ENCODE measurements at regions not wholly inside any gene's neighbourhood (a gene's known extent, or its start where the extent isn't known, plus 50 kb on each side); places are given as distances from the start of the nearest gene placed in this dataset.

DNA sequence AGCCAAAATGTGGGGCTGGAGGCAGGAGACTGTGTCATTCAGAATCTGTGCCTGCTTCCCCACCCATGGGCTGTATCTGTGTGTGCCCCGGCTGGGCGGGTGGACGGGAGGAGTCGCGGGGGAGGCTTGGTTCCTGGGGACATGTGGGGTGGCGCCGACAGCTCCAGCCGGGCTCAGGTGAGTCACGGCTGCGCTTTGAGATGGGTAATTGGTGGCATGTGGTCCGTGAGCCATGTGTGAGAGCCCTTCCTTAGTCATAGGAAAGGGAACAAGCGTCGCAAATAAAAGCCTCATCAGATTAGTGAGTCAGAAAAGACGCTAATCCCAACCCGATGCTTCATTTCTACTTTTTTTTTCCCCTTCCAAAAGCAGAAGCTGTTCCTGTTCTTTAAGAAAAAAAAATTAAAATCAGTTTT lies 118.6 kb upstream of the ZNF536 start (continued):
- TF ChIP-seq ZNF221 (tag by site-specific recombination; IDR thresholded peaks at IDR 0.05; ENCODE audit: borderline replicate concordance) (no peak), ZNF112 (tag by site-specific recombination; IDR thresholded peaks at IDR 0.05) (no peak), ZNF514 (tag by site-specific recombination; IDR thresholded peaks at IDR 0.05) (no peak), ZNF571 (tag by site-specific recombination; IDR thresholded peaks at IDR 0.05) (no peak), ZNF629 (tag by site-specific recombination; IDR thresholded peaks at IDR 0.05) (peak; percentile 68), ZFHX2 (tag by site-specific recombination; conservative IDR thresholded peaks at IDR 0.05) (peak; percentile 87), ZNF311 (tag by site-specific recombination; IDR thresholded peaks at IDR 0.05; ENCODE audit: borderline replicate concordance) (no peak), ZNF416 (tag by site-specific recombination; IDR thresholded peaks at IDR 0.05) (no peak), ZNF404 (tag by site-specific recombination; IDR thresholded peaks at IDR 0.05) (no peak), ZNF132 (tag by site-specific recombination; IDR thresholded peaks at IDR 0.05; ENCODE audit: borderline replicate concordance) (no peak), ZNF433 (tag by site-specific recombination; IDR thresholded peaks at IDR 0.05; ENCODE audit: low read depth) (no peak), KLF7 (tag by site-specific recombination; IDR thresholded peaks at IDR 0.05; ENCODE audit: borderline replicate concordance) (no peak), ZNF776 (tag by site-specific recombination; IDR thresholded peaks at IDR 0.05; ENCODE audit: borderline replicate concordance) (no peak), ZNF791 (tag by site-specific recombination; IDR thresholded peaks at IDR 0.05) (no peak), ZNF157 (tag by site-specific recombination; IDR thresholded peaks at IDR 0.05) (no peak), ZNF600 (tag by site-specific recombination; IDR thresholded peaks at IDR 0.05) (peak; percentile 94), ZNF37A (tag by site-specific recombination; IDR thresholded peaks at IDR 0.05) (no peak), RBAK (tag by site-specific recombination; IDR thresholded peaks at IDR 0.05) (no peak)
- TF ChIP-seq, protein P1, sequence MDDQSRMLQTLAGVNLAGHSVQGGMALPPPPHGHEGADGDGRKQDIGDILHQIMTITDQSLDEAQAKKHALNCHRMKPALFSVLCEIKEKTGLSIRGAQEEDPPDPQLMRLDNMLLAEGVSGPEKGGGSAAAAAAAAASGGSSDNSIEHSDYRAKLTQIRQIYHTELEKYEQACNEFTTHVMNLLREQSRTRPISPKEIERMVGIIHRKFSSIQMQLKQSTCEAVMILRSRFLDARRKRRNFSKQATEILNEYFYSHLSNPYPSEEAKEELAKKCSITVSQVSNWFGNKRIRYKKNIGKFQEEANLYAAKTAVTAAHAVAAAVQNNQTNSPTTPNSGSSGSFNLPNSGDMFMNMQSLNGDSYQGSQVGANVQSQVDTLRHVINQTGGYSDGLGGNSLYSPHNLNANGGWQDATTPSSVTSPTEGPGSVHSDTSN (CRISPR knock-in tag; IDR thresholded peaks at IDR 0.05), result no peak
- TF ChIP-seq, protein P2, sequence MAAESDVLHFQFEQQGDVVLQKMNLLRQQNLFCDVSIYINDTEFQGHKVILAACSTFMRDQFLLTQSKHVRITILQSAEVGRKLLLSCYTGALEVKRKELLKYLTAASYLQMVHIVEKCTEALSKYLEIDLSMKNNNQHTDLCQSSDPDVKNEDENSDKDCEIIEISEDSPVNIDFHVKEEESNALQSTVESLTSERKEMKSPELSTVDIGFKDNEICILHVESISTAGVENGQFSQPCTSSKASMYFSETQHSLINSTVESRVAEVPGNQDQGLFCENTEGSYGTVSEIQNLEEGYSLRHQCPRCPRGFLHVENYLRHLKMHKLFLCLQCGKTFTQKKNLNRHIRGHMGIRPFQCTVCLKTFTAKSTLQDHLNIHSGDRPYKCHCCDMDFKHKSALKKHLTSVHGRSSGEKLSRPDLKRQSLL (tag by site-specific recombination; IDR thresholded peaks at IDR 0.05), result no peak
- TF ChIP-seq, protein P3, sequence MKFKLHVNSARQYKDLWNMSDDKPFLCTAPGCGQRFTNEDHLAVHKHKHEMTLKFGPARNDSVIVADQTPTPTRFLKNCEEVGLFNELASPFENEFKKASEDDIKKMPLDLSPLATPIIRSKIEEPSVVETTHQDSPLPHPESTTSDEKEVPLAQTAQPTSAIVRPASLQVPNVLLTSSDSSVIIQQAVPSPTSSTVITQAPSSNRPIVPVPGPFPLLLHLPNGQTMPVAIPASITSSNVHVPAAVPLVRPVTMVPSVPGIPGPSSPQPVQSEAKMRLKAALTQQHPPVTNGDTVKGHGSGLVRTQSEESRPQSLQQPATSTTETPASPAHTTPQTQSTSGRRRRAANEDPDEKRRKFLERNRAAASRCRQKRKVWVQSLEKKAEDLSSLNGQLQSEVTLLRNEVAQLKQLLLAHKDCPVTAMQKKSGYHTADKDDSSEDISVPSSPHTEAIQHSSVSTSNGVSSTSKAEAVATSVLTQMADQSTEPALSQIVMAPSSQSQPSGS (tag by site-specific recombination; IDR thresholded peaks at IDR 0.05; ENCODE audit: low read depth), result no peak
- TF ChIP-seq, protein P4, sequence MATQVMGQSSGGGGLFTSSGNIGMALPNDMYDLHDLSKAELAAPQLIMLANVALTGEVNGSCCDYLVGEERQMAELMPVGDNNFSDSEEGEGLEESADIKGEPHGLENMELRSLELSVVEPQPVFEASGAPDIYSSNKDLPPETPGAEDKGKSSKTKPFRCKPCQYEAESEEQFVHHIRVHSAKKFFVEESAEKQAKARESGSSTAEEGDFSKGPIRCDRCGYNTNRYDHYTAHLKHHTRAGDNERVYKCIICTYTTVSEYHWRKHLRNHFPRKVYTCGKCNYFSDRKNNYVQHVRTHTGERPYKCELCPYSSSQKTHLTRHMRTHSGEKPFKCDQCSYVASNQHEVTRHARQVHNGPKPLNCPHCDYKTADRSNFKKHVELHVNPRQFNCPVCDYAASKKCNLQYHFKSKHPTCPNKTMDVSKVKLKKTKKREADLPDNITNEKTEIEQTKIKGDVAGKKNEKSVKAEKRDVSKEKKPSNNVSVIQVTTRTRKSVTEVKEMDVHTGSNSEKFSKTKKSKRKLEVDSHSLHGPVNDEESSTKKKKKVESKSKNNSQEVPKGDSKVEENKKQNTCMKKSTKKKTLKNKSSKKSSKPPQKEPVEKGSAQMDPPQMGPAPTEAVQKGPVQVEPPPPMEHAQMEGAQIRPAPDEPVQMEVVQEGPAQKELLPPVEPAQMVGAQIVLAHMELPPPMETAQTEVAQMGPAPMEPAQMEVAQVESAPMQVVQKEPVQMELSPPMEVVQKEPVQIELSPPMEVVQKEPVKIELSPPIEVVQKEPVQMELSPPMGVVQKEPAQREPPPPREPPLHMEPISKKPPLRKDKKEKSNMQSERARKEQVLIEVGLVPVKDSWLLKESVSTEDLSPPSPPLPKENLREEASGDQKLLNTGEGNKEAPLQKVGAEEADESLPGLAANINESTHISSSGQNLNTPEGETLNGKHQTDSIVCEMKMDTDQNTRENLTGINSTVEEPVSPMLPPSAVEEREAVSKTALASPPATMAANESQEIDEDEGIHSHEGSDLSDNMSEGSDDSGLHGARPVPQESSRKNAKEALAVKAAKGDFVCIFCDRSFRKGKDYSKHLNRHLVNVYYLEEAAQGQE (tag by site-specific recombination; IDR thresholded peaks at IDR 0.05), result no peak
- TF ChIP-seq, protein P5, sequence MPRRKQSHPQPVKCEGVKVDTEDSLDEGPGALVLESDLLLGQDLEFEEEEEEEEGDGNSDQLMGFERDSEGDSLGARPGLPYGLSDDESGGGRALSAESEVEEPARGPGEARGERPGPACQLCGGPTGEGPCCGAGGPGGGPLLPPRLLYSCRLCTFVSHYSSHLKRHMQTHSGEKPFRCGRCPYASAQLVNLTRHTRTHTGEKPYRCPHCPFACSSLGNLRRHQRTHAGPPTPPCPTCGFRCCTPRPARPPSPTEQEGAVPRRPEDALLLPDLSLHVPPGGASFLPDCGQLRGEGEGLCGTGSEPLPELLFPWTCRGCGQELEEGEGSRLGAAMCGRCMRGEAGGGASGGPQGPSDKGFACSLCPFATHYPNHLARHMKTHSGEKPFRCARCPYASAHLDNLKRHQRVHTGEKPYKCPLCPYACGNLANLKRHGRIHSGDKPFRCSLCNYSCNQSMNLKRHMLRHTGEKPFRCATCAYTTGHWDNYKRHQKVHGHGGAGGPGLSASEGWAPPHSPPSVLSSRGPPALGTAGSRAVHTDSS (tag by site-specific recombination; IDR thresholded peaks at IDR 0.05), result no peak
- TF ChIP-seq, protein P6, sequence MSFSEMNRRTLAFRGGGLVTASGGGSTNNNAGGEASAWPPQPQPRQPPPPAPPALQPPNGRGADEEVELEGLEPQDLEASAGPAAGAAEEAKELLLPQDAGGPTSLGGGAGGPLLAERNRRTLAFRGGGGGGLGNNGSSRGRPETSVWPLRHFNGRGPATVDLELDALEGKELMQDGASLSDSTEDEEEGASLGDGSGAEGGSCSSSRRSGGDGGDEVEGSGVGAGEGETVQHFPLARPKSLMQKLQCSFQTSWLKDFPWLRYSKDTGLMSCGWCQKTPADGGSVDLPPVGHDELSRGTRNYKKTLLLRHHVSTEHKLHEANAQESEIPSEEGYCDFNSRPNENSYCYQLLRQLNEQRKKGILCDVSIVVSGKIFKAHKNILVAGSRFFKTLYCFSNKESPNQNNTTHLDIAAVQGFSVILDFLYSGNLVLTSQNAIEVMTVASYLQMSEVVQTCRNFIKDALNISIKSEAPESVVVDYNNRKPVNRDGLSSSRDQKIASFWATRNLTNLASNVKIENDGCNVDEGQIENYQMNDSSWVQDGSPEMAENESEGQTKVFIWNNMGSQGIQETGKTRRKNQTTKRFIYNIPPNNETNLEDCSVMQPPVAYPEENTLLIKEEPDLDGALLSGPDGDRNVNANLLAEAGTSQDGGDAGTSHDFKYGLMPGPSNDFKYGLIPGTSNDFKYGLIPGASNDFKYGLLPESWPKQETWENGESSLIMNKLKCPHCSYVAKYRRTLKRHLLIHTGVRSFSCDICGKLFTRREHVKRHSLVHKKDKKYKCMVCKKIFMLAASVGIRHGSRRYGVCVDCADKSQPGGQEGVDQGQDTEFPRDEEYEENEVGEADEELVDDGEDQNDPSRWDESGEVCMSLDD (tag by site-specific recombination; IDR thresholded peaks at IDR 0.05), result no peak
- TF ChIP-seq, protein P7, sequence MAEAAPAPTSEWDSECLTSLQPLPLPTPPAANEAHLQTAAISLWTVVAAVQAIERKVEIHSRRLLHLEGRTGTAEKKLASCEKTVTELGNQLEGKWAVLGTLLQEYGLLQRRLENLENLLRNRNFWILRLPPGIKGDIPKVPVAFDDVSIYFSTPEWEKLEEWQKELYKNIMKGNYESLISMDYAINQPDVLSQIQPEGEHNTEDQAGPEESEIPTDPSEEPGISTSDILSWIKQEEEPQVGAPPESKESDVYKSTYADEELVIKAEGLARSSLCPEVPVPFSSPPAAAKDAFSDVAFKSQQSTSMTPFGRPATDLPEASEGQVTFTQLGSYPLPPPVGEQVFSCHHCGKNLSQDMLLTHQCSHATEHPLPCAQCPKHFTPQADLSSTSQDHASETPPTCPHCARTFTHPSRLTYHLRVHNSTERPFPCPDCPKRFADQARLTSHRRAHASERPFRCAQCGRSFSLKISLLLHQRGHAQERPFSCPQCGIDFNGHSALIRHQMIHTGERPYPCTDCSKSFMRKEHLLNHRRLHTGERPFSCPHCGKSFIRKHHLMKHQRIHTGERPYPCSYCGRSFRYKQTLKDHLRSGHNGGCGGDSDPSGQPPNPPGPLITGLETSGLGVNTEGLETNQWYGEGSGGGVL (tag by site-specific recombination; IDR thresholded peaks at IDR 0.05), result no peak
- TF ChIP-seq, protein P8, sequence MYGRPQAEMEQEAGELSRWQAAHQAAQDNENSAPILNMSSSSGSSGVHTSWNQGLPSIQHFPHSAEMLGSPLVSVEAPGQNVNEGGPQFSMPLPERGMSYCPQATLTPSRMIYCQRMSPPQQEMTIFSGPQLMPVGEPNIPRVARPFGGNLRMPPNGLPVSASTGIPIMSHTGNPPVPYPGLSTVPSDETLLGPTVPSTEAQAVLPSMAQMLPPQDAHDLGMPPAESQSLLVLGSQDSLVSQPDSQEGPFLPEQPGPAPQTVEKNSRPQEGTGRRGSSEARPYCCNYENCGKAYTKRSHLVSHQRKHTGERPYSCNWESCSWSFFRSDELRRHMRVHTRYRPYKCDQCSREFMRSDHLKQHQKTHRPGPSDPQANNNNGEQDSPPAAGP (tag by site-specific recombination; IDR thresholded peaks at IDR 0.05), result peak; percentile 98
